ENCODE measurements at regions not wholly inside any gene's neighbourhood (a gene's known extent, or its start where the extent isn't known, plus 50 kb on each side); places are given as distances from the start of the nearest gene placed in this dataset.

- FAIRE-seq (no peak), DNase-seq (ENCODE audit: low read depth, low spot score) (no peak)
- Histone ChIP-seq H3K79me2 (ENCODE audit: control insufficient read depth, insufficient read depth, low read length) (no peaks in the 10 kb centered on the region), H2AFZ (ENCODE audit: low read depth, low read length) (no peak overlapping the region), H3K4me3 (replicated peaks in 1 of 3; ENCODE audit: insufficient read depth in 1 of 3, low read depth in 1 of 3, low read length in 3 of 3) (no peak overlapping the region), H4K20me1 (replicated peaks; ENCODE audit: control insufficient read depth, extremely low read depth, insufficient read depth, low read length) (no peaks in the 10 kb centered on the region), H3K27me3 (ENCODE audit: control insufficient read depth in 2 of 2, insufficient read depth in 2 of 2, low read length in 2 of 2) (no peaks in the 10 kb centered on the region), H3K9me3 (replicated peaks; ENCODE audit: control insufficient read depth, insufficient read depth, low read length) (no peaks in the 10 kb centered on the region), H3K4me2 (ENCODE audit: insufficient read depth, low read length) (no peak overlapping the region), H3K27ac (ENCODE audit: insufficient read depth, low read depth, low read length) (no peak overlapping the region), H3K9ac (replicated peaks; ENCODE audit: extremely low read depth, insufficient read depth, low read length) (no peak overlapping the region), H3K9me1 (replicated peaks; ENCODE audit: control insufficient read depth, extremely low read depth, insufficient read depth, low read length) (no peaks in the 10 kb centered on the region), H3K4me1 (ENCODE audit: control insufficient read depth, extremely low read depth, insufficient read depth, low read length) (no peaks in the 10 kb centered on the region), H3K36me3 (ENCODE audit: control insufficient read depth in 2 of 2, extremely low read depth in 1 of 2, insufficient read depth in 2 of 2, low read length in 2 of 2) (no peaks in the 10 kb centered on the region)
- TF ChIP-seq EZH2 (IDR thresholded peaks at IDR 0.05; ENCODE audit: borderline replicate concordance, low read depth, low read length, severe bottlenecking): no peak
- TF ChIP-seq CTCF (IDR thresholded peaks at IDR 0.05; ENCODE audit: extremely low read depth in 1 of 2, insufficient read depth in 1 of 2, low read depth in 1 of 2, low read length in 2 of 2): no peak
- no peak for TF ChIP-seq MAX (IDR thresholded peaks at IDR 0.05; ENCODE audit: insufficient read depth, insufficient read length)
- no peak for TF ChIP-seq MYC (IDR thresholded peaks at IDR 0.05; ENCODE audit: low read depth, low read length)
- TF ChIP-seq POLR2AphosphoS5 (IDR thresholded peaks at IDR 0.05; ENCODE audit: insufficient read depth, low read depth, low read length): no peak
- TF ChIP-seq GATA2 (IDR thresholded peaks at IDR 0.05; ENCODE audit: insufficient read depth, insufficient read length, low read depth, low read length): no peak
- no peak for TF ChIP-seq POLR2A (IDR thresholded peaks at IDR 0.05; ENCODE audit: low read depth, low read length)
- no peak for TF ChIP-seq JUN (IDR thresholded peaks at IDR 0.05; ENCODE audit: borderline replicate concordance, insufficient read depth, insufficient read length, low read depth)
- no peak for TF ChIP-seq FOS (IDR thresholded peaks at IDR 0.05; ENCODE audit: borderline replicate concordance, insufficient read depth, low read length)
- intact Hi-C loops (cut with micrococcal nuclease): no loop called here
- dilution Hi-C loops (cut with MboI; ENCODE audit: extremely low pct_ligation_motif_present, low sequenced_read_pairs): no loop called here
- no TSS peak for BruUV-seq (replicated peaks)
- CTCF ChIA-PET: no interaction called here
- POLR2A ChIA-PET: no interaction called here
Observed at GRCh38 chr17:79415365-79415764, 195.5 kb downstream of the RBFOX3 start.
